Forelimb muscle (tissue), 1 donor: ENCODE measurements at regions not wholly inside any gene's neighbourhood (a gene's known extent, or its start where the extent isn't known, plus 50 kb on each side); places are given as distances from the start of the nearest gene placed in this dataset.
"Not testable (repeated sequence)": the region's sequence is repeated elsewhere in the genome, so short reads cannot be mapped to it uniquely, and the experiment has no call there.

Experiments used
- DNase-seq: peaks from one replicate; pipeline ENCODE4 v3.0.0-alpha.2; 2013; ENCODE audit warnings: low read depth

DNA sequence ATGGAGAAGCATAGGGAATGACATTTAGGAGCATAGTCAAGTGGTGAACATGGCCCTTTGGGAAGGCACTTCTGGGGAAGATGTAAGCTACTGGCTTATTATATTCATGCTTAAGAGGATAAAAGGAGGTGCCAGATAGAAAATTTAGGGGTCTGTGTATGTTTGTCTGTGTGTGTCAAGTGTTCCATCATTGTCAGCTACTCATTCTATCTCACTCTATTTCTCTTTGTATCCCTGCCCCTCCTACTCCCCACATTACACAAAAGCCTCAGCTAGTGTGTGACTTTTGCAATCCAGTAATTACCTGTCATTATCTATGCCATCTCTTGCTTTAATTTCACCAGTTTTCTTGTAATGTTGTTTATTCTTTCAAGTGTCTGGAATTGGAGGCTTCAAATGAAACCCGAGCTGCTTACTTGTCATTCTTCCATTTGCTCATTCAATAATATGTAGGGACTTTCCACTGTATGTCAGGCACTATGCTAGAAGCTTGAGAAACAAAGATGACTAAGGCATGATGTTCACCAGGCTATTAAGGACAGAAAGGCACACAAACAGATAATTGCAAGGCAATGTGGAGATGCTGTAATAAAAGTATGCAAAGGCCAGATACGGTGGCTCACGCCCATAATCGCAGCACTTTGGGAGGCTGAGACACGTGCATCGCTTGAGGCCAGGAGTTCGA lies 229.8 kb upstream of the TEX13C start:
- no peak for DNase-seq

DNA sequence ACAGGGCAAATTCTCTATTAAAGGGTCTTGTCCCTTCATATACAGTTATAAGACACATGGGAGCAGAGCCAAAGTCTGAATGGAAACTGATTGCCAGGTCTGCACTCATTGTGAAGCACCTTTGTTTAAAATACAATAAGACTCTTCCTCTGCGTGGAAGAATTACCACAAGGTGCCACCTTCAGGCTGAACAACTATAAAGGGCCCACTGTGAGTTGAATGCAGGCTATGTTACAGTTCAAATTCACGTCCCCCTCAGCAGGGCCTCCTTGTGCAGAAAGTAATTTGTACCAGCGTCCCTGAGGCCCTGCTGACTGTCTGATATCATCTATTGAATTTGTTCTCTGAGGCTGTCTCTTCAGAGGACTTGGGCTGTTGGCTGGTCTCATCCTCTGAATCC lies 225.8 kb upstream of the TEX13C start:
- no peak for DNase-seq

DNA sequence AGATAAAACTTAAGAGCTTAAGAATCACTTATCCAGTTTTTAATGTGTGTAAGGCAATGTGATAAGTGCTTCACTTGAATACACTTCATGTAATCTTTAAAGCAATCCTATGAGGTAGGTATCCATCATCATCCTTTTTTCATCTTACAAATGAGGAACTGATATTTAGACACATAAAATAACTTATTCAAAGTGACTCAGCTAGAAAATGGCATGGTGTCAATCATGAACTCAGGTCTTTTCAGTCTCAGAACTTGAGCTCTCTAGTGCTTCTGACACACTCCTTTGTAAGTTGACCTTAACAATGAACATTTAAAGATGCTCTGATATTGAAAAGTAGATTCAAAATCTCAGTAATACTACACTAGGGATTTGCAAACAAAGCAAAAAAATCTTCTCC lies 224.8 kb upstream of the TEX13C start:
- no peak for DNase-seq

DNA sequence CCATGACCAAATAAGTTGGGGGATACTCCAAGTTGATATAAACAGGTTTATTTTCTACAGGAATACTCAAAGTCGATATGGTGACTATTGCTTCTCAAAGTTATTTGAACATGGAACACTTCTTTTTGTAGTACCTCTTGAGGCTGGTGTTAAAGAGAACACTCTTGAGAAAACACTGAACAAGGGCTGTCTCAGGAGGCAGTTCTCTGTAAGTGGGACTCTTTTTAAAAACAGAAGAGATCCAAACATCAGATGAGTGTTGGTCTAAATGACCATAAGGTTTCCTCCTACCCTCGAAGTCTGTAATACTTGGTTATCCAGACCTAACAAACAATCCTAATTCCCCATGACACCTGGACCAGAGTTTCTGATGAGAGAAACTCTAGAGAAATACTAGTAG lies 223.2 kb upstream of the TEX13C start:
- no peak for DNase-seq

DNA sequence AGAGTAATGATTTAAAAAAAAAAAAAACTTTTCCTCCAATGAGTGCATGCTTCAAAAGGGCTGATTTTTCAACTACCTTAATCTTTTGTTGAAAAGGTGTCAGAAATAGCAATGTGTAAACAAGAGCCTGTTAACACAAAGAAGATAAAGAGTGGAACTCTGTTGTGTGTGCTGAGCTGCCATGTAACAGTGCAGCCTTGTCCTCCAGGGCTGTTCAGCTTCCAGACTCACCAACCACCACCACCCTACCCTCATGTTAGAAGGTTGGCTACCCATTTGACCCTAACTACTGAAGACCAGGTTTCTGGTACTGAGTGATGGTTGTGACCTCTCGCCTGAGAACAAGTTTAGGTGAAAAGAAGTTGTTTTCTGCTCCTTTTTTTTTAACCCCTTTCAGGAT lies 222.8 kb upstream of the TEX13C start:
- no peak for DNase-seq

DNA sequence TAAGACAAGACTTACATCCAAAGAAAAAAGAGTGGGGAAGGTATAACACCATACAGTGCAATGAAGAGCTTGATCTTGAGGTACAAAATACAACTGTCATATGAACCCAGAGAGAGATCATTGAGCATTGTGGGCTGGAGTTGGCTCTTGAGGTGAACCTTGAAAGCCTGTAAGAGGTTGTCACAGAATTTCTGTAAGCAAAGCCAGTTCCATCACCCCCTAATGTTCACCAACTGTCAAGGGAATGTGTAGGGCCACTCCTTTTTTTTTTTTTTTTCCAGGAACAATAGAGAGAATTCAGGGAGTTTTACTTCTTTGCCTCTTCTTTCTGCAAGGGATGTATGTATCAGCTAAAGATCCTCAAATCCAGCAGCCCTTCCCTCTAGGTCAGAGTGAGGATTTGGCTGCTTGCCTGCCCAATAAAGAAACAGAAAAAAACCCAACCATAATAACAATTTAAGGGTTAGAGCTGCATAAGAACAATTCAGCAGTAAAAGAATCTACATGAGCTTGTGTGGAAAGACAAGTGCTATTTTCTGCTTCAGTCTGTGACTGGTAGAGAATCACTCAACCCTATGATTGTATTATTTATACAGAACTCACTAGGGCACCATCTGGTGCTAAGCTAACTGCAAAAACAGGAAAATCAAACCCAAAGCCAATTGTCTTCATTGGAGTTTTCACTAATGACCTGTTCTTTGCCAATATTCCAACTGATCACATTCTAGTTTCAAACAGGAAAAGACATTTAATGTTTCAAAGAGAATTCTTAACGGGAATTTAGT lies 217.5 kb upstream of the TEX13C start:
- DNase-seq = no peak

DNA sequence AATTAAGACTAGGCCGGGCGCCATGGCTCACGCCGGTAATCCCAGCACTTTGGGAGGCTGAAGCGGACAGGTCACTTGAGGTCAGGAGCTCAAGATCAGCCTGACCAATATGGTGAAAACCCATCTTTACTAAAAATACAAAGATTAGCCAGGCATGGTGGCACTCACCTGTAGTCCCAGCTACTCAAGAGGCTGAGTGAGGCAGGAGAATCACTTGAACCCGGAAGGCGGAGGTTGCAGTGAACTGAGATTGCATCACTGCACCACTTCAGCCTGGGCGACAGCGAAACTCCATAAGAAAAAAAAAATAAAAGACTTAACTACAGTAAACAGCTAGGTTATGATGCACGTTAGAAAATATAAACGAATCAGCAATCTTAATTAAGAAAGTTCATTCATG lies 216.0 kb upstream of the TEX13C start:
- no peak for DNase-seq

DNA sequence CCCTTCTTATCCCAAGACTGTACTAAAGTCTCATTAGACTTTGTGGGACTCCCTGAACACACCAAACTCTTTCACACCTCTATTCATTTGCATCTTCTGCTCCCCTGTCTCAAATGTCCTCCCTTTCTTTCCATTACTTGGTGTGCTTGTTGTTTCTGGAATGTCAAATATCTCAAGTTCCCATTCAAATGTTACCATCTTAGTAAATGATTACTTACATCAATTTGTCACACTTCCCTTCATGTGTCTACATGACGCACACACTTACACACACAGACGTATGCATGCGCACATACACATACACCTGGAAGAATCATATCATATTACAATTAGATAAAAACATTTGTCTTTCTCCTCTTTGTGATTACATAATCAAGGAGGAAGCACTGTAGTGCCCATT lies 210.8 kb upstream of the TEX13C start:
- DNase-seq = no peak

DNA sequence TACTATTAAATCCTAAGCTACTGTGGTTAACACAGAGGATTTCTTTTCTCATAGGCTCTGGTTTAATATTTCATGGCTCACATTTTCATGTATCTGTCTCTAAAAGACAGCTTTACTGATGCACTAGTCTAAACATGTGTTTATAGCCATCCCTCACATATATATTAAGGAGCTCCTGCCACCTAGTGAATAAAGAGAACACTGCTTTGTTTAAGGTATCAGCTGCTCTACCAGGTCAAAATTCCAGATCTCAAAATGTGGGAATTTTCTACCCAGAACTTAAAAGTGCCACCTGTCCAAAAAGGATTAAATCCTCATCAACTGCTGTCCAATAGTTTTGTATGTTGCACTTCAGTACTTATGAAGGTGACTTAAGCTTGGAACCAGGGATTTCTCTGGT lies 188.5 kb upstream of the TEX13C start:
- DNase-seq = no peak

DNA sequence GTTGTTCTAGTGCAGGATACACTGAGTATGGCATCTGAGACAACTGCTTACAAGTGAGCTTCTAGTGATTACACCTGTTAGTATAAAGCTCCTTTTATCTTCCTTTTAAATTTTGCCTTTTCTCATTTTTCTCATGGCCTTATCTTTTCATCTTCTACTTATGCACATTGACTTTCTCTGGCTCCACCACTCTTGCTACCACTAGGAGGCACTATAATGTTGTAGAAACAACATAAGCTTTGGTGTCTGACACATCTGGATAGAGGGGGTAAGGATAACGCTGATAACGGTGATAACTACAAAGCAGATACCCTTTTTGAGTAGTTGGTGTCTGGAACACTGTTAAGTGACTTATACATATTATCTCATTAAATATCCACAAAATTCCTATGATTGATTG lies 187.4 kb upstream of the TEX13C start:
- no peak for DNase-seq

DNA sequence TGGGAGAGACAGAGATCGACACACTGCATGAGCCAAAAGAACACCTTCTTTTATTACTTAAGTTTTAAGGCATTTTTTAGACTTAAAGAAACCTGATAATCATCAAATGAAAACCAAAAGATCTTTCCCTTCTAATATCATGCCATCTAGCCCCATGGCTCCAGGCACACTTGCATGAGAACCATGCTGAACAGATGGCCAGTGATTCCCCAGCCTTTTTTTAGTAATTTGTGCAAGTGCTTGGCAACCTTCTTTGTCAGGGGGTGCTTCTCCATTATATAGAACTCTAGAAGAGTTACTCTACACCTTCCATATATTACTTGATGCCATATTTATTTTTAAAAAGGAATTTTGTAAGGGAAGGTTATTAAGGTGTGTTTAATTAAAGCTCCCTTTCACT lies 182.2 kb upstream of the TEX13C start:
- no peak for DNase-seq

DNA sequence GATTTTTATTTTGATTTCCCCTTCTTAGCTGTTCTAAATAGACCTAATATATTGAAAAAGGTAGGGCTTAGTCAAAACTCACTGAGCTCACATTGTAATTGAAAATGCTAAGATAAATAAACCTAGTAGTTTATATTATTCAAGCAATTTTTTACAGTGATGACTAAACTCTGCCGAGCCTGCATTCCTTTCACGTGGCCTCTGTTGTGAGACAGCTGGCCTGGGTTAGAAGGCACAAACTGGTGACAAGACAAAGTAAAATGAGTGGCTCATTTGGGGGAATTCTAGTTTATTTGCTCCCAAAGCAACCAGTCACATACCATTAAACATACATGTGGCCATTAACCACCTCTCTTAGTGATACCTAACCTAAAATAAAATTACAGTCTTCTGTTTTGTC lies 169.4 kb upstream of the TEX13C start:
- DNase-seq = no peak

DNA sequence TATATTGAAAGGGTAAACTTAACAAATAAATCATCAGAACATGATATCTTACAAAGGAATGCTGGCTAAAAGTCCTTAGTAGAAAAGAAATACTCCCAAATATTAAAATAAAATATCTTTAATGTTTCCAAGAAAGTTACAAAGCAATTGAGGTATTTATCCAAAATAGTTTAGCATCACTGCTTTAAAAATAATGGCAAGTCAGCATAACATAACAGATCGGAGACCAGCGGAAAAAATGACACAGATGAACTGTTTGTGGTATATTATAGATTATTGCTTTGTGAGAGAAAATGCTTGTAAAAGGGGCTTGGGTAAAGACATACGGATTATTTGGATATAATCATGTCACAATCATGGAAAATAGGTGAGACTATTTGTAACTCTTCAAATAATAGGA lies 168.5 kb upstream of the TEX13C start:
- no peak for DNase-seq

DNA sequence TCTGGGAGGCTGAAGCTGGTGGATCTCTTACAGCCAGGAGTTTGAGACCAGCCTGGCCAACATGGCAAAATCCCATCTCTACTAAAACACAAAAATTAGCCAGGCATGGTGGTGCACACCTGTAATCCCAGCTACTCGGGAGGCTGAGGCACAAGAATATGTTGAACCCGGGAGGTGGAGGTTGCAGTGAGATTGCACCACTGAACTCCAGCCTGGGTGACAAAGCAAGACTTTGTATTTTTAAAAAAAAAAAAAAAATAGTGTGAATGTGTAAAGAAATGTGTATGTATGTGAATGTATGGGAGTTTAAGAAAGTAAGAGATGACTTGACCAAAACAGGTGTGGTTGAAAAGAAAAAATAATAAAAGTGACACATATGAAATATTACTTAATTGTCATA lies 167.7 kb upstream of the TEX13C start:
- no peak for DNase-seq

DNA sequence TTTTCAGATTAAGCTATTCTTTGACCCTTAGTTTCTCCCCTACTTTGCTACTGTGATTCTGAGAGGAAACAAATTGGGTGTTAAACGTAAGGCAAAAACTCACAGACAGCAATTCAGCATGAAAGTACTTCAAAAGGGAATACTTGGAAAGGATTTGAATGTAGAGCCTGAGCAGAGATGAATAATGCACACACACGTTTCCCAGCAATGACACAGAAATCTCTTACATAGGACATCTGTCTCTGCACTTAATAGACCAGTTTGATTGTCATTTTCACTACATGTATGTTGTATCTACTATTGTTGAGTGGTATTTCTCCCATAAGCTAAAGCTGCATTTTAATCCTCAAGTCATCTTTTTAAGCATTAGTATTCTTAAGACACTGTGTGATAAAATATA lies 166.1 kb upstream of the TEX13C start:
- no peak for DNase-seq

DNA sequence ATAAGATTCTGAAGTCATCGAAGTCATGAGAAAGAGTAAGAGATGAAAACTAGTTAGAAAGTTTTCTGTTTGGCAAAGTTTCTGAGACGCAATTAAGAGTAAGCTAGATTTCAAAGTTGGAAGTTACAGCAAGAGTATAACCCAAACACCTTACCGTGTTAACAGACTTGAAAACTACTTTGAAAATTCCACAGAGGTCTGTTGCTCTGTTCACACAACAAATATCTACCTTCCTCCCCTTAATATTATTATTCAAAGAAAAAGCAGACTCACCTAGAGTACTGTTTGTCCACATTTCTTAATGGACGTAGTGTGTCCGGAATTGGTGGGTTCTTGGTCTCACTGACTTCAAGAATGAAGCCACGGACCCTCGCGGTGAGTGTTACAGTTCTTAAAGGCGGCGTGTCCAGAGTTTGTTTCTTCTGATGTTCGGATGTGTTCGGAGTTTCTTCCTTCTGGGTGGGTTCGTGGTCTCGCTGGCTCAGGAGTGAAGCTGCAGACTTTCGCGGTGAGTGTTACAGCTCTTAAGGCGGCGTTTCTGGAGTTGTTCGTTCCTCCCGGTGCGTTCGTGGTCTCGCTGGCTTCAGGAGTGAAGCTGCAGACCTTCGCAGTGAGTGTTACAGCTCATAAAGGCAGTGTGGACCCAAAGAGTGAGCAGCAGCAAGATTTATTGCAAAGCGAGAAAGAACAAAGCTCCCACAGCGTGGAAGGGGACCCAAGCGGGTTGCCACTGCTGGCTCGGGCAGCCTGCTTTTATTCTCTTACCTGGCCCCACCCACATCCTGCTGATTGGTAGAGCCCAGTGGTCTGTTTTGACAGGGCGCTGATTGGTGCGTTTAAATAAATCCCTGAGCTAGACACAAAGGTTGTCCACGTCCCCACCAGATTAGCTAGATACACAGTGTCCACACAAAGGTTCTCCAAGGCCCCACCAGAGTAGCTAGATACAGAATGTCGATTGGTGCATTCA lies 165.1 kb upstream of the TEX13C start:
- DNase-seq = not testable (repeated sequence)

DNA sequence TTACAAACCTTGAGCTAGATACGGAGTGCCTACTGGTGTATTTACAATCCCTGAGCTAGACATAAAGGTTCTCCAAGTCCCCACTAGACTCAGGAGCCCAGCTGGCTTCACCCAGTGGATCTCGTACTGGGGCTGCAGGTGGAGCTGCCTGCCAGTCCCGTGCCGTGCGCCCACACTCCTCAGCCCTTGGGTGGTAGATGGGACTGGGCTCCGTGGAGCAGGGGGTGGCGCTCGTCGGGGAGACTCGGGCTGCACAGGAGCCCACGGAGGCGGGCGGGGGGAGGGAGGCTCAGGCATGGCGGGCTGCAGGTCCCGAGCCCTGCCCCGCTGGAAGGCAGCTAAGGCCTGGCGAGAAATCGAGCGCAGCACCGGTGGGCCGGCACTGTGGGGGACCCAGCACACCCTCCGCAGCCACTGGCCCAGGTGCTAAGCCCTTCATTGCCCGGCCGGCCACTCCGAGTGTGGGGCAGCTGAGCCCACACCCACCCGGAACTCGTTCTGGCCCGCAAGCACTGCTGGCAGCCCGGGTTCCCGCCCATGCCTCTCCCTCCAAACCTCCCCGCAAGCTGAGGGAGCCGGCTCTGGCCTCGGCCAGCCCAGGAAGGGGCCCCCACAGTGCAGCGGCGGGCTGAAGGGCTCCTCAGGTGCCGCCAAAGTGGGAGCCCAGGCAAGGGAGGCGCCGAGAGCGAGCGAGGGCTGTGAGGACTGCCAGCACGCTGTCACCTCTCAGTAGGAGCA lies 164.2 kb upstream of the TEX13C start:
- not testable (repeated sequence) for DNase-seq

DNA sequence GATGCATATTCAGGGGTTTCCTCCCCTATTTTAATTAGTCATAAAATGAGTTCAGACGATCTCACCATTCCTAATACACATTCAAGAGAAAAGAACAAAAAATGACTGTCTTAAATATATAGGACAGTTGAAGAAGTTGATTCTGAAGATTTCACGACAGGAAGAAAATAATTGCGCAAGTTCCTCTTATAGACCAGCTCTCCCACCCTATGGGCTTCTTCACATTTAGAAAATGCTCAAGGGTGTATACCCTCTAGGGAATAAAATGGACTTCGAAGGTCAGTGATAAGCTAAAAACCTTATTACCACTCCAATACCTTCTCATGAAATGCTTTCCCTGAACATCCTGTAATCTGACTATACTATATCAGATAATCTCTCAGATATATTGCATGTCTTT lies 149.2 kb upstream of the TEX13C start:
- no peak for DNase-seq

DNA sequence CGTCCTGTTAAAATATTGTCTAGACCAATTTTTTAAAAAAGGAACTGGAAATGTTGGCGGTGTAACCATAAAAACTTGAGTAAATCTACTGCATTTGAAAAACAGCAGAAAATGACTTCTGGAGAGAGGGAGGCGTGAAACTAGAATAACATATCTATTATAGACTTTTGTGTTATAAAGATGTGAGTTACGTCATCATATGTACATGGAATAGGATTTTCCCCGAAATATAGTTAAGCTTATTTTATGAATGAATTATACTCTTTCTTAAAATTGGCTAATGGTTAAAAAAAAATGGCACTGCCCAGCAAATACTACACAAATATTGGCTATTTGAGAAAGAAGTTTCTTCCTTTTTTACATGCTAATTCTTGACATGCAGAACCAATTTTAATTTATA lies 147.1 kb upstream of the TEX13C start:
- no peak for DNase-seq

DNA sequence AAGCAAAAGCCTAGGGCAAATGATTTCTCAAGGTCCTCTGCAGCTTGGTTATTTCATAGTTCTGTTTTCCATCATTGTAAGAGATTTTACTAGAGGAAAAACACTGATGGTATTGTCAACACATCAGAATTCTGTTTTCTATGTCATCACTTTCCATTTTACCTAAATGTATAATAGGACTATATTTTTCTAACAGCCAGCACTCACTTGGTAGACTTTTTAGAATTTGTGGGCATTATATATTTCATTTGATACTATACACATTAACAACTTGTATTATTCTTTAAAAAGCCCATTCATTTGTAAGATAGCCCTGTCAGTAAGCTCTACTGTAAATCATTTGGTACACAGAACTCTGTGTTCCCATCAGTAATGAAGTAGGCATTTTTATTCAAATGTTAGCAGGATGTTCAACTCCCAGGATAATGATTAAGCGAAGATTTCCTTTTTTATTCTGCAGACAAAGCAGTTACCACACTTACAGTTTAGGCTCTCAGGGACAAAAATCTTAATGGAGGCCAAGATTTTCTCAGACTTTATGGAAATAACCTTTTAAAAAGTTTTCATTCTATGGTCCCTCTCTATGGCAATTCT lies 143.6 kb upstream of the TEX13C start:
- no peak for DNase-seq

DNA sequence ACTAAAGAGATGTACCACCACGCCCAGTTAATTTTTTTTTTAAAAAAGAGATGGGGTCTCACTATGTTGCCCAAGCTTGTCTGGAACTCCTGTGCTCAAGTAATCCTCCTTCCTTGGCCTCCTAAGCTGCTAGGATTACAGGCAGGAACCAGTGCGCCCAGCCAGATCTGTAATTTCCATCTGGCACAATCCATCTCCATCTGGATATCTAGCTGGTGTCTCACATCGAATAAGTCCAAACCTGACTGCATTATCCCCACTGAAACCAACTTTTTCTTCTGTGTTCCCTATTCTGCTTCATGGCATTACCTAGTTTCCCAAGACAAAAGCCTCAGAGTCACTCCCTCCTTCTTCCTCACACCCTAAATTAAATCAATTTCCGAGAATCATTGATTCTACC lies 125.8 kb upstream of the TEX13C start:
- no peak for DNase-seq
